ENCODE measurements at regions not wholly inside any gene's neighbourhood (a gene's known extent, or its start where the extent isn't known, plus 50 kb on each side); places are given as distances from the start of the nearest gene placed in this dataset.

GRCh38 chr4:173475751-173476150 lies 54.3 kb downstream of the HAND2 start:
- Mint-ChIP-seq H3K27ac (no peak overlapping the region), H3K27me3 (peaks cover 4% of the 10 kb centered on the region), H3K4me3 (no peak overlapping the region), H3K9me3 (no peaks in the 10 kb centered on the region), H3K4me1 (ENCODE audit: low read depth) (no peaks in the 10 kb centered on the region), H3K36me3 (ENCODE audit: low read depth) (no peaks in the 10 kb centered on the region)
- intact Hi-C loops (cut with micrococcal nuclease) = no loop called here
- CTCF ChIA-PET = no interaction called here
- POLR2A ChIA-PET = no interaction called here
- no peak for TF ChIP-seq CTCF (IDR thresholded peaks at IDR 0.05)
- DNase-seq = no peak
- ATAC-seq = no peak

- Mint-ChIP-seq H3K27ac (no peak overlapping the region), H3K9me3 (no peaks in the 10 kb centered on the region), H3K36me3 (ENCODE audit: low read depth) (no peaks in the 10 kb centered on the region), H3K4me3 (no peak overlapping the region), H3K27me3 (peaks cover 4% of the 10 kb centered on the region), H3K4me1 (ENCODE audit: low read depth) (no peaks in the 10 kb centered on the region)
- TF ChIP-seq CTCF (IDR thresholded peaks at IDR 0.05) = no peak
- ChIA-PET POLR2A (no interaction called here), CTCF (no interaction called here)
- ATAC-seq (no peak), DNase-seq (no peak)
- intact Hi-C loops (cut with micrococcal nuclease) = no loop called here
Observed at GRCh38 chr4:173469622-173470021, 60.4 kb downstream of the HAND2 start.

- H3K27ac Mint-ChIP-seq = no peak overlapping the region
- ChIA-PET POLR2A (no interaction called here), CTCF (no interaction called here)
- no peaks in the 10 kb centered on the region for H3K4me1 Mint-ChIP-seq (ENCODE audit: low read depth)
- intact Hi-C loops (cut with micrococcal nuclease) = no loop called here
- no peak for TF ChIP-seq CTCF (IDR thresholded peaks at IDR 0.05)
- ATAC-seq = no peak
- no peak overlapping the region for H3K4me3 Mint-ChIP-seq
- DNase-seq = no peak
- H3K27me3 Mint-ChIP-seq = peaks cover 3% of the 10 kb centered on the region
- no peaks in the 10 kb centered on the region for H3K9me3 Mint-ChIP-seq
- no peaks in the 10 kb centered on the region for H3K36me3 Mint-ChIP-seq (ENCODE audit: low read depth)
Observed at GRCh38 chr4:173468314-173468713, 61.7 kb downstream of the HAND2 start.

- Mint-ChIP-seq H3K4me3 (no peak overlapping the region), H3K27ac (no peak overlapping the region), H3K27me3 (no peaks in the 10 kb centered on the region), H3K4me1 (ENCODE audit: low read depth) (no peaks in the 10 kb centered on the region), H3K36me3 (ENCODE audit: low read depth) (no peaks in the 10 kb centered on the region), H3K9me3 (no peaks in the 10 kb centered on the region)
- DNase-seq (no peak), ATAC-seq (no peak)
- ChIA-PET POLR2A (no interaction called here), CTCF (no interaction called here)
- intact Hi-C loops (cut with micrococcal nuclease) = no loop called here
- TF ChIP-seq CTCF (IDR thresholded peaks at IDR 0.05) = no peak
Observed at GRCh38 chr4:173466101-173466500, 63.9 kb downstream of the HAND2 start.

- TF ChIP-seq CTCF (IDR thresholded peaks at IDR 0.05) = no peak
- intact Hi-C loops (cut with micrococcal nuclease) = no loop called here
- no peak for DNase-seq
- ChIA-PET CTCF (no interaction called here), POLR2A (no interaction called here)
- Mint-ChIP-seq H3K27me3 (no peaks in the 10 kb centered on the region), H3K4me1 (ENCODE audit: low read depth) (no peaks in the 10 kb centered on the region), H3K36me3 (ENCODE audit: low read depth) (no peaks in the 10 kb centered on the region), H3K4me3 (no peak overlapping the region), H3K9me3 (no peaks in the 10 kb centered on the region), H3K27ac (no peak overlapping the region)
- ATAC-seq = no peak
Observed at GRCh38 chr4:173464481-173464880, 65.5 kb downstream of the HAND2 start.

Measured in activated CD8-positive, alpha-beta T cell treated with anti-CD3 and anti-CD28 coated beads for 36 hours (primary cell).